Testis (tissue), 2 donors: ENCODE measurements at regions not wholly inside any gene's neighbourhood (a gene's known extent, or its start where the extent isn't known, plus 50 kb on each side); places are given as distances from the start of the nearest gene placed in this dataset.
"Not testable (repeated sequence)": the region's sequence is repeated elsewhere in the genome, so short reads cannot be mapped to it uniquely, and the experiment has no call there.

ENCODE experiments used
- DNase-seq: peaks from one replicate; pipeline ENCODE4 v3.0.0-alpha.2; 2019
- H3K27ac ChIP-seq, 2 donors: fragments of 200-600 bp; sonication (generic); one replicate each; pipeline ENCODE4 v1.5.1; 2019
- H3K27me3 ChIP-seq: fragments of 200-600 bp; sonication (generic); one replicate; pipeline ENCODE4 v1.5.1; 2019
- H3K36me3 ChIP-seq: fragments of 200-600 bp; sonication (generic); one replicate; pipeline ENCODE4 v1.5.1; 2017; ENCODE audit warnings: low read depth; ENCODE audit errors: missing control alignments
- H3K4me1 ChIP-seq: fragments of 200-600 bp; sonication (generic); one replicate; pipeline ENCODE4 v1.5.1; 2019
- H3K4me3 ChIP-seq, 2 donors: fragments of 200-600 bp; sonication (generic); one replicate each; pipeline ENCODE4 v1.5.1; 2017 to 2019
- H3K9me3 ChIP-seq: fragments of 200-600 bp; sonication (generic); one replicate; pipeline ENCODE4 v1.5.1; 2017
- POLR2A ChIP-seq: fragments of 450-650 bp; IDR thresholded peaks from one replicate; pipeline ENCODE4 v1.6.1; 2017; ENCODE audit warnings: antibody characterized with exemption, mild to moderate bottlenecking, moderate library complexity
- WGBS, 2 donors: methylation state at CpG; one replicate each; pipeline ENCODE4 v1.1.5; 2018; 5-methylcytosine and 5-hydroxymethylcytosine counted together
- intact Hi-C: fragments of 100-400 bp; cut with DNase I; formaldehyde crosslinking; loops from one replicate; pipeline ENCODE4 v1.15.1; 2023; ENCODE audit warnings: low total_unique reads
- TF ChIP-seq, protein P1 (sequence below), 3 experiments: fragments of 450-650 bp in 2 of 3; fragments of 200-600 bp in 1 of 3; sonication (generic) in 1 of 3; IDR thresholded peaks; one replicate each; pipeline ENCODE4 v1.5.1; 2016 to 2019; ENCODE audit warnings: antibody characterized with exemption in 3 of 3, mild to moderate bottlenecking in 2 of 3, moderate library complexity in 1 of 3

GRCh38 chr17:77560841-77561240, 397.7 kb upstream of the TNRC6C start:
- WGBS, 2 donors: 90 to 93% methylated on average over 13 of the region's 13 CpGs
- no peak overlapping the region for H3K4me3 ChIP-seq
- no peaks in the 10 kb centered on the region for H3K9me3 ChIP-seq
- no peak for DNase-seq
- no peaks in the 10 kb centered on the region for H3K4me1 ChIP-seq
- H3K27me3 ChIP-seq: no peaks in the 10 kb centered on the region
- TF ChIP-seq, protein P1, sequence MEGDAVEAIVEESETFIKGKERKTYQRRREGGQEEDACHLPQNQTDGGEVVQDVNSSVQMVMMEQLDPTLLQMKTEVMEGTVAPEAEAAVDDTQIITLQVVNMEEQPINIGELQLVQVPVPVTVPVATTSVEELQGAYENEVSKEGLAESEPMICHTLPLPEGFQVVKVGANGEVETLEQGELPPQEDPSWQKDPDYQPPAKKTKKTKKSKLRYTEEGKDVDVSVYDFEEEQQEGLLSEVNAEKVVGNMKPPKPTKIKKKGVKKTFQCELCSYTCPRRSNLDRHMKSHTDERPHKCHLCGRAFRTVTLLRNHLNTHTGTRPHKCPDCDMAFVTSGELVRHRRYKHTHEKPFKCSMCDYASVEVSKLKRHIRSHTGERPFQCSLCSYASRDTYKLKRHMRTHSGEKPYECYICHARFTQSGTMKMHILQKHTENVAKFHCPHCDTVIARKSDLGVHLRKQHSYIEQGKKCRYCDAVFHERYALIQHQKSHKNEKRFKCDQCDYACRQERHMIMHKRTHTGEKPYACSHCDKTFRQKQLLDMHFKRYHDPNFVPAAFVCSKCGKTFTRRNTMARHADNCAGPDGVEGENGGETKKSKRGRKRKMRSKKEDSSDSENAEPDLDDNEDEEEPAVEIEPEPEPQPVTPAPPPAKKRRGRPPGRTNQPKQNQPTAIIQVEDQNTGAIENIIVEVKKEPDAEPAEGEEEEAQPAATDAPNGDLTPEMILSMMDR (IDR thresholded peaks at IDR 0.05): no peak
- TF ChIP-seq POLR2A: no peak
- intact Hi-C loops: no loop called here
- no peak overlapping the region for H3K27ac ChIP-seq
- no peaks in the 10 kb centered on the region for H3K36me3 ChIP-seq

- 89 to 91% methylated on average over 6 to 12 of the region's 12 CpGs for WGBS, 2 donors
- H3K4me1 ChIP-seq, intact Hi-C loops: not testable (repeated sequence)
These were observed 396.1 kb upstream of the TNRC6C start for GRCh38 chr17:77562361-77562760.

DNA sequence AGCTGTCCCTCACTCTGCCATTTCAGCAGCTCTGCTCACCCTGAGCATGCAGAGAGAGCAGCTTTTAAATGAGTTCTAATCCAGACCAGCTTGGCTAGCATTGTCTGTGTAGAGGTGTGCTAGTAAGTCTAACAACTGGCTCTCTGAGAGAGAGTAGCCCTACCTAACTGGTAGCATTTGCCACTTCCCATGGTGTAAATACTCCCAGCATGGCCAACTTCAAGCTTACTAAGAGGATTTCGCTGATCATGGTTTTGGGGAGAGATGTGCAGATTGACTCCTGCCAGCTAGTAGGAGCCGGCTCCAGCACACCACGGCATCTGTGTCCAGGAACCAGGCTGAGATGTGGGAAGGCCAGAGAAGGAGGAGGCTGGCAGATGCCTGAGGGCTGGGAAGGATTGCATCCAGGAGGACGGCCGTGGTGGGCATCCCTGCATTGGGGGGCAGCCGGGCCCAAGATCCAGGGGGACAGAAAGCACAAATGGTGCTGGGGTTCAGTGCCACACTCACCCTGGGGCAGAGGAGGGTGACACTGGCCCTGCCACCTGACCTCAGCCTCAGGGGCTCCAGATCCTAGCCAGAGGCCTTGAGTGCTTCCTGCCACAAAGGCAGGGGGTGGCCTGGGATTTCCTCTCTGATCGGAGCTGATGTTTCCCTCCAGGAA, 394.9 kb upstream of the TNRC6C start:
- Histone ChIP-seq H3K36me3 (no peaks in the 10 kb centered on the region), H3K27ac (no peak overlapping the region), H3K4me3 (no peak overlapping the region), H3K27me3 (no peaks in the 10 kb centered on the region), H3K9me3 (no peaks in the 10 kb centered on the region), H3K4me1 (no peaks in the 10 kb centered on the region)
- 94 to 96% methylated on average over 3 to 7 of the region's 7 CpGs for WGBS, 2 donors
- TF ChIP-seq POLR2A: no peak
- TF ChIP-seq, protein P1 (IDR thresholded peaks at IDR 0.05): no peak
- no peak for DNase-seq
- intact Hi-C loops: no loop called here

More at GRCh38 chr17:77562361-77562760, 396.1 kb upstream of the TNRC6C start:
- H3K27ac ChIP-seq, H3K27me3 ChIP-seq, H3K9me3 ChIP-seq, DNase-seq, H3K36me3 ChIP-seq, H3K4me3 ChIP-seq: not testable (repeated sequence)

GRCh38 chr17:77564278-77564920, 394.1 kb upstream of the TNRC6C start:
- intact Hi-C loops: no loop called here
- H3K4me1 ChIP-seq: no peaks in the 10 kb centered on the region
- TF ChIP-seq POLR2A: no peak
- TF ChIP-seq, protein P1 (IDR thresholded peaks at IDR 0.05): no peak
- no peak overlapping the region for H3K27ac ChIP-seq
- H3K4me3 ChIP-seq: no peak overlapping the region
- no peaks in the 10 kb centered on the region for H3K27me3 ChIP-seq
- no peaks in the 10 kb centered on the region for H3K9me3 ChIP-seq
- 95 to 96% methylated on average over 12 to 13 of the region's 13 CpGs for WGBS, 2 donors
- DNase-seq: no peak
- no peaks in the 10 kb centered on the region for H3K36me3 ChIP-seq

GRCh38 chr17:77565166-77565565, 393.3 kb upstream of the TNRC6C start:
- TF ChIP-seq POLR2A: no peak
- TF ChIP-seq, protein P1 (IDR thresholded peaks at IDR 0.05): no peak
- intact Hi-C loops: no loop called here
- WGBS, 2 donors: 93 to 95% methylated on average over 7 of the region's 7 CpGs

More at GRCh38 chr17:77565166-77565565, 393.3 kb upstream of the TNRC6C start:
- Histone ChIP-seq H3K36me3 (no peaks in the 10 kb centered on the region), H3K9me3 (no peaks in the 10 kb centered on the region), H3K27ac (no peak overlapping the region), H3K27me3 (no peaks in the 10 kb centered on the region), H3K4me1 (no peaks in the 10 kb centered on the region), H3K4me3 (no peak overlapping the region)
- no peak for DNase-seq
